GM12865 (cell line): ENCODE measurements at regions not wholly inside any gene's neighbourhood (a gene's known extent, or its start where the extent isn't known, plus 50 kb on each side); places are given as distances from the start of the nearest gene placed in this dataset.

Source experiments
- DNase-seq: peaks from one replicate; pipeline ENCODE4 v3.0.0; 2010; ENCODE audit warnings: low read depth
- H3K4me3 ChIP-seq: 2 replicates; pipeline ENCODE4 v1.5.1; 2011; ENCODE audit warnings: mild to moderate bottlenecking, low read depth, low read length, control low read depth
- TF ChIP-seq, protein P1 (sequence below): IDR thresholded peaks from 2 replicates; pipeline ENCODE4 v1.5.1; 2011; ENCODE audit warnings: low read length, control low read depth, low read depth, inconsistent platforms; ENCODE audit not compliant: insufficient read depth; ENCODE audit errors: missing control alignments

DNA sequence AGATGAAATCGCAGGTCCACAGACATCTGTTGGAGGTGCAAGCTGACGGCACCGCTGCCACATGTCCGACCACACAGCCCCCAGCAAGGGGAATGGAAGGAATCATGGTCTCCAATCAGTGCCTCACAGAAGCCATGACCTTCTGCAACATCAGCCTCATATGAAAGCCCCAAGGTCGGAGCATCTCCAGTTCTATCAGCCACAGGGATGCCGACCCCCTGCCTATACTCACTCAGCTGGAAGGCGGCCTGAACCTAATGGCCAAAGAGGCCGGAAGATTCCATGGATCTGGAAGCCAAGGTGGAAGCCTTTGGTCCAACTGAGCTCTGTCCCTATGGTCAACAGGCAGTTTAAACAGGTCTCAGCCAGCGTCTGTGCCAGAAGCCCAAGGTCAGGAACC, 278.8 kb downstream of the TNS1 start:
- H3K4me3 ChIP-seq = no peak overlapping the region
- TF ChIP-seq, protein P1, sequence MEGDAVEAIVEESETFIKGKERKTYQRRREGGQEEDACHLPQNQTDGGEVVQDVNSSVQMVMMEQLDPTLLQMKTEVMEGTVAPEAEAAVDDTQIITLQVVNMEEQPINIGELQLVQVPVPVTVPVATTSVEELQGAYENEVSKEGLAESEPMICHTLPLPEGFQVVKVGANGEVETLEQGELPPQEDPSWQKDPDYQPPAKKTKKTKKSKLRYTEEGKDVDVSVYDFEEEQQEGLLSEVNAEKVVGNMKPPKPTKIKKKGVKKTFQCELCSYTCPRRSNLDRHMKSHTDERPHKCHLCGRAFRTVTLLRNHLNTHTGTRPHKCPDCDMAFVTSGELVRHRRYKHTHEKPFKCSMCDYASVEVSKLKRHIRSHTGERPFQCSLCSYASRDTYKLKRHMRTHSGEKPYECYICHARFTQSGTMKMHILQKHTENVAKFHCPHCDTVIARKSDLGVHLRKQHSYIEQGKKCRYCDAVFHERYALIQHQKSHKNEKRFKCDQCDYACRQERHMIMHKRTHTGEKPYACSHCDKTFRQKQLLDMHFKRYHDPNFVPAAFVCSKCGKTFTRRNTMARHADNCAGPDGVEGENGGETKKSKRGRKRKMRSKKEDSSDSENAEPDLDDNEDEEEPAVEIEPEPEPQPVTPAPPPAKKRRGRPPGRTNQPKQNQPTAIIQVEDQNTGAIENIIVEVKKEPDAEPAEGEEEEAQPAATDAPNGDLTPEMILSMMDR = no peak
- no peak for DNase-seq

GRCh38 chr2:217722883-217723472, 279.8 kb downstream of the TNS1 start:
- TF ChIP-seq, protein P1 = no peak
- DNase-seq = no peak
- no peak overlapping the region for H3K4me3 ChIP-seq

- DNase-seq = no peak
- TF ChIP-seq, protein P1 = no peak
- H3K4me3 ChIP-seq = no peak overlapping the region
Measured at GRCh38 chr2:217717646-217718045, 285.1 kb downstream of the TNS1 start.

DNA sequence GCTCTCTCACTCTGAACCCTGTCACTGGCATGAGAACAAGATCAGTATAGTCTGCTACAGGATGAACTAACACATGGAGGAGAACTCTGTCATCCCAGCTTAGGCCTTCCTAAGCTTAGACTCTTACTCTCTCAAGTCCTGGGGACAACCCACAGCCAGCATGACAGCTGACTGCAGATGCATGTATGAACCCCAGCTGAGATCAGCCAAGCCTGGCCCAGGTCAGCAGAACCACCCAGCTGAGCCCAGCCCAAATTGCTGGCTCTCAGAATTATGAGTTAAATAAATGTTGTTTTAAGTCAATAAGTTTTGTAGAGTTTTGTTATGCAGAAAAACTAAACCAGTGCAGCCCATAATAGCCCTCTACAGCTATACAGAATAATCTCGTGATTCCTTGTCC, 287.3 kb downstream of the TNS1 start:
- no peak overlapping the region for H3K4me3 ChIP-seq
- TF ChIP-seq, protein P1 = no peak
- no peak for DNase-seq

- no peak for DNase-seq
- H3K4me3 ChIP-seq = no peak overlapping the region
- TF ChIP-seq, protein P1 = no peak
Measured at GRCh38 chr2:217714287-217714751, 288.5 kb downstream of the TNS1 start.

DNA sequence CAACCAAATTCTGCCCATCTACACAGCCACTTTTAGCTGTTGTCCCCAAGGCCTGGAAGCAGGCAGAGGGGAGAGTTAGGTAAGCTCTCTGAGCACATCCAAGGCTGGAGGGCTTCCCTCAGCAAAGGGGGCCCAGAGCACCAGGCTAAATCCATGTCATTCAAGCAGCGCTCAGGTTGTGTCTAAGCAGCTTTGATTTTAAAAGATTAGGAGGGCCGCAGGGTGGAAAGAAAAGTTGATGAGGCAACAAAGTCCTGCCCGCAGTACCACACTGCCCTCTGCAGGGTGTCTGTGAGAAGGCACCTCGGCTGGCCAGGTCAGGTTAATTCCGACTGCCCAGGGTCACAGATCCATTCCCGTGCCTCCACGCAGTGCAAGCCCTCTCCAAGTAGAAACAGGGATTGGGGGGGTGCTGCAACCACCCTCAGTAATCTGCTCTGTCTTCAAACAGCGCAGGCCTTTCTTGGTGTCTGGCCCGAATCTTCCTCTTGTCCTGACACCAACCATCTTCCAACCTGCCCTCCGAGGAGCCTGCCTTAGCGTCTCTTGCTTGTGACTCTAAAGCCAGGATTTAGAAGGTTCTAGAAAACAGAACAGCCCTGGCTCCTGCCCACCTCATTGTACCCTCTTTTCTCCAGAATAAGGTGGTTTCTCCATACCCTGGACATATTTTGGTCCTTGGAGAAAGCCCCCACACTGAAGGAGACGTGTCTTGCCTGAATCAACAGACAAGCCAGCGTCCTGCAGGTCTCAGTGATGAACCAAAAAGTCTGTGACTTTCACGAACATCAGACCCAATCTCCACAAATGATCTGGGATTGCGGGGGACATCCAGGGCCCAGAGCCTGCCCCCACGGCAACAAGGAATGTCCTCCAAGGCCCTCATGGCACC, 289.2 kb downstream of the TNS1 start:
- TF ChIP-seq, protein P1 = peak; percentile 95
- peak; percentile 63 for DNase-seq
- H3K4me3 ChIP-seq = no peak overlapping the region
